Activated CD8-positive, alpha-beta T cell treated with anti-CD3 and anti-CD28 coated beads for 36 hours (primary cell): ENCODE measurements at regions not wholly inside any gene's neighbourhood (a gene's known extent, or its start where the extent isn't known, plus 50 kb on each side); places are given as distances from the start of the nearest gene placed in this dataset.

Experiments
- ATAC-seq: fragments of 200-7000 bp; cut with Tn5 transposase; one replicate; pipeline ENCODE4 v1.10.0; 2021; ENCODE audit warnings: mild to moderate bottlenecking, moderate library complexity
- CTCF ChIA-PET: fragments of 350-600 bp; sonication (Branson Sonifier 250); formaldehyde crosslinking; loops from one replicate; lab custom pipeline; 2021; ENCODE audit warnings: antibody characterized with exemption; lab: Charles Lee
- POLR2A ChIA-PET: fragments of 350-600 bp; sonication (Branson Sonifier 250); formaldehyde crosslinking; loops from one replicate; lab custom pipeline; 2021; ENCODE audit warnings: antibody characterized with exemption; lab: Charles Lee
- DNase-seq: peaks from one replicate; pipeline ENCODE4 v3.0.0-alpha.2; 2020
- H3K27ac Mint-ChIP-seq: one replicate; pipeline ENCODE4 v1.8.0; 2021; ENCODE audit warnings: mild to moderate bottlenecking, mixed read lengths
- H3K27me3 Mint-ChIP-seq: one replicate; pipeline ENCODE4 v1.8.0; 2021; ENCODE audit warnings: mixed read lengths
- H3K36me3 Mint-ChIP-seq: one replicate; pipeline ENCODE4 v1.8.0; 2021; ENCODE audit warnings: low read depth, mixed read lengths
- H3K4me1 Mint-ChIP-seq: one replicate; pipeline ENCODE4 v1.8.0; 2021; ENCODE audit warnings: low read depth, mixed read lengths
- H3K4me3 Mint-ChIP-seq: one replicate; pipeline ENCODE4 v1.8.0; 2021; ENCODE audit warnings: mild to moderate bottlenecking, moderate library complexity, mixed read lengths
- H3K9me3 Mint-ChIP-seq: one replicate; pipeline ENCODE4 v1.8.0; 2021; ENCODE audit warnings: mixed read lengths
- intact Hi-C: fragments of 100-400 bp; cut with micrococcal nuclease; formaldehyde crosslinking; loops from one replicate; pipeline ENCODE4 v1.10.0; 2022
- TF ChIP-seq, protein P1 (sequence below): fragments of 200-600 bp; IDR thresholded peaks from one replicate; pipeline ENCODE4 v1.8.0; 2022; ENCODE audit warnings: antibody characterized with exemption, mild to moderate bottlenecking

DNA sequence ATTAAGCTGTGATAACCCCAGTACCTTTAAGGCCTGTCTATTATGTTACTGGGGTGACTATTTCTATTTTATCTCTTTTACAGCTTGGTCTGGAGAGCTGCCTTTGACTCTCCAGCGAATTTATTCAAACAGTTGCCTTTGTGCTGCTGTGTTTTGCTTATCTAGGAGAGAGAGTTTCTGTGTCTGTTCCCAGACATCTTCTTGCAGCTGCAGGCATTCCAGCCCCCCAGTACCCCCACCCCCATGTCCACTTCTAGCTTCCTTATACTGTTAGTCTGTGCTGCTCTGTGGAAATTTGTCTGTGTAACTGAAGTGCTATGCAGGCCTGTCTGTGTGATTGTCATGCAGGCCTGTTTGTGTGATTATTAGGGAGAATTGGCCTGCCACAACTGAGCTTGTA, 713.7 kb upstream of the SEMA6D start:
- POLR2A ChIA-PET, result no interaction called here

DNA sequence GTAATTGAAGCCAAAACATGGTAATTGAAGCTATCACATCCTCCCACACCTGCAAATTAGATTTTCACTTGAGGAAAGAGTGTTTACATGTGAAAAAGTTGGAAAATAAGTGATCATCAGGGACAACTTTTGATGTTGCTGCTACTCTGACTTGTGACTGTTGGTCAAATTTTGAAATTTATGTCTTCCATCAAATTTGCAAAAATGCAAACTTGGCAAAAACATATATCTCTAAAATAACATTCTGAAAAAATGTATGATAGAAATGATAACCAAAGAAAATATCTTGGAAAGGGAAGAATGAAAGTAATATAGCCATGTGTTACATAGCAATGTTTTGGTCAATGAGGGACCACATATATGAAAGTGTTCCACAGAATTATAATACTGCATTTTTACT, 703.9 kb upstream of the SEMA6D start:
- CTCF ChIA-PET, result no interaction called here
- Mint-ChIP-seq H3K36me3 (no peaks in the 10 kb centered on the region), H3K4me1 (no peaks in the 10 kb centered on the region), H3K27me3 (no peaks in the 10 kb centered on the region), H3K9me3 (peaks cover 6% of the 10 kb centered on the region), H3K27ac (no peak overlapping the region), H3K4me3 (no peak overlapping the region)
- intact Hi-C loops, result no loop called here
- no peak for ATAC-seq
- POLR2A ChIA-PET, result no interaction called here
- TF ChIP-seq, protein P1, sequence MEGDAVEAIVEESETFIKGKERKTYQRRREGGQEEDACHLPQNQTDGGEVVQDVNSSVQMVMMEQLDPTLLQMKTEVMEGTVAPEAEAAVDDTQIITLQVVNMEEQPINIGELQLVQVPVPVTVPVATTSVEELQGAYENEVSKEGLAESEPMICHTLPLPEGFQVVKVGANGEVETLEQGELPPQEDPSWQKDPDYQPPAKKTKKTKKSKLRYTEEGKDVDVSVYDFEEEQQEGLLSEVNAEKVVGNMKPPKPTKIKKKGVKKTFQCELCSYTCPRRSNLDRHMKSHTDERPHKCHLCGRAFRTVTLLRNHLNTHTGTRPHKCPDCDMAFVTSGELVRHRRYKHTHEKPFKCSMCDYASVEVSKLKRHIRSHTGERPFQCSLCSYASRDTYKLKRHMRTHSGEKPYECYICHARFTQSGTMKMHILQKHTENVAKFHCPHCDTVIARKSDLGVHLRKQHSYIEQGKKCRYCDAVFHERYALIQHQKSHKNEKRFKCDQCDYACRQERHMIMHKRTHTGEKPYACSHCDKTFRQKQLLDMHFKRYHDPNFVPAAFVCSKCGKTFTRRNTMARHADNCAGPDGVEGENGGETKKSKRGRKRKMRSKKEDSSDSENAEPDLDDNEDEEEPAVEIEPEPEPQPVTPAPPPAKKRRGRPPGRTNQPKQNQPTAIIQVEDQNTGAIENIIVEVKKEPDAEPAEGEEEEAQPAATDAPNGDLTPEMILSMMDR, result no peak
- DNase-seq, result no peak

More for the DNA sequence above, 713.7 kb upstream of the SEMA6D start:
- intact Hi-C loops, result no loop called here
- no peak for ATAC-seq
- Mint-ChIP-seq H3K36me3 (no peaks in the 10 kb centered on the region), H3K27ac (no peak overlapping the region), H3K4me3 (no peak overlapping the region), H3K4me1 (no peaks in the 10 kb centered on the region), H3K9me3 (peaks cover 6% of the 10 kb centered on the region), H3K27me3 (no peaks in the 10 kb centered on the region)
- CTCF ChIA-PET, result no interaction called here
- DNase-seq, result no peak
- TF ChIP-seq, protein P1, result no peak

DNA sequence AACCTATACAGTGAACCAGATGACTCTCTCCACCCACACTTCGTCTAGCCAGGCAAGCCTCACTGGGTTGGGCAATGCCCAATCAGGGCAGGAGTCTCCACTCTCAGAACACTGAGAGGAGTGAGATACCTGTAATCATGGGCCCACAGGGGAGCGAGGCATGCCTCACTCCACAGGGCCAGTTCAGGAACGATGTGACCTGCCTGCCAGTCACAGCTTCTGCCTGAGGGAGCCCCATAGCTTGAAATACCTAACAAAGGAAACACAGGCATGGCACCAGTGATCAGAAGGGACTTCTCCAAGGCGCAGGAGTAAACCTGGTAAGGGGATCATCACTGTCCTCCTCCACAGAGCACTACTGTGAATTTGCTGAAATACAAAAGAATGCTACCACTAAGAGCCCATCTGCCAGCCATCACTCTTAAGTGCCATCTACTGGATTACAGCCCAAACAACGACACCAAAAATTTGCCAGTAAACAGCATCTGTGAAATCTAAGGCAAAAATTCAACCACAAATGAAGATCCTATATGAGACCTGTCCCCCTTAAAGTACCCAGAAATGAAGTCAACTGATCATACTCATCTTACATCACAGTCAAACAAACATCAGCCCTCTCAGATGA, 689.9 kb upstream of the SEMA6D start:
- intact Hi-C loops, result no loop called here
- no peak overlapping the region for H3K4me3 Mint-ChIP-seq

DNA sequence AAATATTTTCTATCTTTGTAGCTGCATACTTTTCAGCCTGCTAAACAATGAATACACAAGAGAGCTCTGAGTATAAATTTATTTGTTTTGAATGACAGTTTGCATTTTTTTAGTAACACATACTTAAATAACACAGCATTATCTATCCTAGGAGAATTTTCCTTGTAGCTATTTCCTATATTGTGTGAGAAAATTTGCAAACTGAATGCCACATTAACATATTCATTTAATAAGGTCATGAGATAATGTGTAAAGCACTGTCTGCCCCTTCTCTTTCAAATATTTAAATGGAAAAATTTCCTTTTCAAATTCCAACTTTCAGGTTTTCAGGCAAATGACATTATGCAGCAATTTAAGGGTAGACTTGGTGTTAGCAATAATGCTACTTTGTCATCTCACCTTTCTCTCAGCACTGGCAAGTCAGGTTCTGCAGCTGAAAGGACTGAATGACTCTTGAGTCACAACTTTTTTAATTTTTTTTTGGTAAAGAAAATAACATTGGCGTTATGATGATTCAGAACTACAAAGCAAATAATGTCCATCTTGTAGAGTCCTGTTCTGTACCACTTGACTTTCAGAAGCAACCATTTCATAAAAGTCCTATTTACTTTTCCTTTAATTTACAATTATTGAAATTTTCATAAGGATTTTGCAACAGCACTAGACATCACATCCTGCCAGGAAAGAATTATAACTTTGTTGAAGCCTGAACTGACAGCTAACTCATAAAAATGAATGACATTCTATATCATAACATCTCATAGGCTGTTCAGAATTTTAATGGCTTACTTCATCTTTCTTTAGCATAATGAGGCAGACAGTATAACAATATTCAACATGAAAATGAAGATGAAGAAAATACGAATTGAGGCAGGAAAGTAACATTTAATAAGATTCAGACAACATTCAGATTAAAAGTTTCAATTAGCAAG, 681.6 kb upstream of the SEMA6D start:
- Mint-ChIP-seq H3K4me1 (no peaks in the 10 kb centered on the region), H3K36me3 (no peaks in the 10 kb centered on the region), H3K27me3 (no peaks in the 10 kb centered on the region), H3K4me3 (no peak overlapping the region), H3K9me3 (peaks cover 5% of the 10 kb centered on the region), H3K27ac (no peak overlapping the region)
- ChIA-PET CTCF (no interaction called here), POLR2A (no interaction called here)
- DNase-seq (no peak), ATAC-seq (no peak)
- TF ChIP-seq, protein P1, result no peak
- intact Hi-C loops, result no loop called here

More for the DNA sequence above, 689.9 kb upstream of the SEMA6D start:
- TF ChIP-seq, protein P1, result no peak
- peaks cover 18% of the 10 kb centered on the region for H3K9me3 Mint-ChIP-seq
- no peaks in the 10 kb centered on the region for H3K27me3 Mint-ChIP-seq
- ATAC-seq (no peak), DNase-seq (no peak)
- H3K4me1 Mint-ChIP-seq, result no peaks in the 10 kb centered on the region
- H3K27ac Mint-ChIP-seq, result no peak overlapping the region
- POLR2A ChIA-PET, result no interaction called here
- no peaks in the 10 kb centered on the region for H3K36me3 Mint-ChIP-seq
- CTCF ChIA-PET, result no interaction called here

DNA sequence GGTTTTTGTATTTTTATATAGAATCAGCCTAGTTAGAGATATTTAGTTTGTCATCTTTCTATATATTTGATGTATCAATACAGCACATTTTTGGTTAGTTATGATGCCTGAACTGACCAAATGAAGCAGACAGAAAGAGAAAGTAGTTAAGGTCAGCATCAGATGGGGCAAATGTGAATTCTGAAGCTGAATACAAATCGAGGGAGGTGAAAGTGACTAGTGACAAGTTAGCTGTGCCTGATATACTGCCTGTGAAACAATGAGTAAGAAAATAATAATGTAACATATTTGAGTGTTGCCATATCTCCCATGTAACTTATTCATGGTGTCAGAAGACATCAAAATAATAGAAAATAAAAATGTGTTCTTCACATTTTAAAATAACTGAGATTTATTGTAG, 680.3 kb upstream of the SEMA6D start:
- CTCF ChIA-PET, result no interaction called here
- Mint-ChIP-seq H3K4me3 (no peak overlapping the region), H3K9me3 (peaks cover 4% of the 10 kb centered on the region), H3K27ac (no peak overlapping the region), H3K27me3 (no peaks in the 10 kb centered on the region), H3K36me3 (no peaks in the 10 kb centered on the region), H3K4me1 (no peaks in the 10 kb centered on the region)
- ATAC-seq (no peak), DNase-seq (no peak)
- POLR2A ChIA-PET, result no interaction called here
- intact Hi-C loops, result no loop called here
- TF ChIP-seq, protein P1, result no peak
